GM18502 (cell line): ENCODE measurements at regions not wholly inside any gene's neighbourhood (a gene's known extent, or its start where the extent isn't known, plus 50 kb on each side); places are given as distances from the start of the nearest gene placed in this dataset.
A peak's percentile ranks its signal among the peaks of the same experiment; 100 is the strongest.
"Not testable (repeated sequence)": the region's sequence is repeated elsewhere in the genome, so short reads cannot be mapped to it uniquely, and the experiment has no call there.

Source experiments
- ATAC-seq: cut with Tn5 transposase; IDR thresholded peaks from one replicate; pipeline ENCODE4 v1.9.1; 2021; ENCODE audit warnings: mild to moderate bottlenecking; ENCODE audit not compliant: unreplicated experiment, poor library complexity

DNA sequence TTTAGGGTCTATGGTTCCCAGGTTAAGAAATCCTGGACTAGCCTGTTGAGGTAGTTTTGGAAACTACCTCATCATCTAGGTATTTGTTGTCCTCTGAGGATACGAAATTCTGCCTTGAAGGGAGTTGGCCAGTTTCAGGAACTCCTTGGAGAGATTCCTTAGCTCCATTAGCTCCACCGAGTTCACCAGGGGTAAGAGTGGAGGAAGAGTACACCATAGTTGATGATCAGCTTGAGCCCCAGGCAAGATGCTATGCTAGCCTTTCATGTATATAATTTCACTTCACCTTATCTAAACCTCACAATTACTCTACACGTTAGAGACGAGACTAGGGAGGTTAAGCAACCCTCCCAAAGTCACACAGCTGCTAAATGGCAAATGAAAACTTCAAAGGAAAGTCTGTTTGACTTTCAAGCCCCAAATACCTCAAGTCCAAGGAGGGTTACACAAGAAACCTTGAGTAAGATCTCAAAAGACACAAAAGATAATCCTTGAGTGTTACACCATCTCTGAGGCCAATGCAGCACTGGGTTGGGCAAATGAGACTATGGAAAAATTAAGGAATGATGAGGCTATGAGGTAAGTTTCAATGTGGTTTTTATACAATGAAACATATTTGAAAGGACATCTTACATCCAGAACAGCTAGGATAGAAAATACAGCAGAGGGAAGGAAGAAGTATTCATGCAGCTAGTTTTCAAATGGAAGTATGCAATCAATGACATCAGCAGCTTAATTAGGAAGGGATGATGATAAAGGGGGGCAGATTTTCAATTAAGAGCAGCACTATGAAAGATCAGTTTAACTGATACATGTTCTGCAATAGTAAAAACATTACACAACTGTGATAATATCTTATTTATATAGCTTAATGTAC, 97.2 kb upstream of the KRAS start:
- ATAC-seq, result no peak

DNA sequence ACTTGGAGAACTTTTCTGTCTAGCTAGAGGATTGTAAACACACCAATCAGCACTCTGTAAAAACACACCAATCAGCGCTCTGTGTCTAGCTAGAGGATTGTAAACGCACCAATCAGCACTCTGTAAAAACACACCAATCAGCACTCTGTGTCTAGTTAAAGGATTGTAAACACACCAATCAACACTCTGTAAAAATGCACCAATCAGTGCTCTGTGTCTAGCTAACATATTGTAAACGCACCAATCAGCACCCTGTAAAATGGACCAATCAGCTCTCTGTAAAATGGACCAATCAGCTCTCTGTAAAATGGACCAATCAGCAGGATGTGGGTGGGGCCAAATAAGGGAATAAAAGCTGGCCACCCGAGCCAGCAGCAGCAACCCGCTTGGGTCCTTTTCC, 91.1 kb upstream of the KRAS start:
- not testable (repeated sequence) for ATAC-seq

DNA sequence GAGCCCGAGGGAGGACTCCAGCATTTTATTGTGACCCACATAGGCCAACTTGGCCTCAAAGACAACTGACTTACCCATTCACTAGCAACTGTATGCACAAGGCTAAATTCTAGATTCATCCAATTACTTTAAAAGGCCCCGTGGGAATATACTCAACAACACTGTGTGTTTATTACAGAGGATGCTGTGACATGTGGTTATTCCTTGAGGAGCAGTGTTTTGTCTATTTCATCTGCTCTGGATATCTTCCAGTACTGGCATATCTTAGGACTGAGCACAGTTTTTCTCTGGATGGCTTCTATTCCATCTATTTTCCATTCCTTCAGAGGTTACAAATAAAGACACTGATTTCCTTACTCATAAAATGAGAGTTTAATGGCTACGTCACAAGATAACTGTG, 87.2 kb upstream of the KRAS start:
- no peak for ATAC-seq

DNA sequence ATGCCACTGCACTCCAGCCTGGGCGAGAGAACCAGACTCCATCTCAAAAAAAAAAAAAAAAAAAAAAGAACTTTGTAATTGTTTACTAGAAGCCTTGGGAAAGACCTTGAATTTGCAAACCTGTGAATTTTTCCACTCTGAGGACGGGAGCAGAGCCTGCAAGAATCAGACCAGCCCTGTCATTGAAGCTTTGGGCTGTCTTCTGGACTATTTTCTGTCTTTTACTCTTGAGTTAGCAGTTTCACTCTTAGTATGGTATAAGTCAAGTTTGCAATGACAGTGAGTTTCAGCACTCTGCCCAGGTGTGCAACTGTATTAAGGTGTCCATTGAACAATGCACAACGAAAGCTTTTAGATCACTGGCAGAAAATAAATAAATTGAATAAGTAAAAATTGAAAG, 81.4 kb upstream of the KRAS start:
- peak; percentile 87 for ATAC-seq

- no peak for ATAC-seq
These were observed 77.5 kb upstream of the KRAS start for GRCh38 chr12:25328072-25328712.

GRCh38 chr12:25327321-25327720, 76.6 kb upstream of the KRAS start:
- no peak for ATAC-seq

DNA sequence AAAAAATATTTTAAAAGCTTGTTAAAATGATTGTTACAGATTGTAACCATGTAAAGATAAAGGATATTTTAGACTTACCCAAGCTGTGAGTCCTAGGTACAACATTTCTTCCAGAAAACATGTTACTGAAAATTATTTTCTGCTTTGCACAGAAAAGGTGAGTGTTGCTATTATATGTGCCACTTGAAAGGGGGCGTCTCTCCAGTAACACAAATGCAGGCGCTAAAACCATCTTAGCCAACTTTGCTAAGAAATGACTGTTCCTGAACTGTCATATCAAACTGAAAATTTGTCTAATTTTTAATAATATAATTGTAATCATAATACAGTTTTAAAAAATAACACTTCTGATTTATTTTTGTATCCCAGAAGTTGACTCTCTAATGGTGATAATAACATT, 75.6 kb upstream of the KRAS start:
- no peak for ATAC-seq

GRCh38 chr12:25324861-25325260, 74.1 kb upstream of the KRAS start:
- no peak for ATAC-seq

- ATAC-seq, result no peak
These were observed 72.9 kb upstream of the KRAS start for GRCh38 chr12:25323581-25323982.

DNA sequence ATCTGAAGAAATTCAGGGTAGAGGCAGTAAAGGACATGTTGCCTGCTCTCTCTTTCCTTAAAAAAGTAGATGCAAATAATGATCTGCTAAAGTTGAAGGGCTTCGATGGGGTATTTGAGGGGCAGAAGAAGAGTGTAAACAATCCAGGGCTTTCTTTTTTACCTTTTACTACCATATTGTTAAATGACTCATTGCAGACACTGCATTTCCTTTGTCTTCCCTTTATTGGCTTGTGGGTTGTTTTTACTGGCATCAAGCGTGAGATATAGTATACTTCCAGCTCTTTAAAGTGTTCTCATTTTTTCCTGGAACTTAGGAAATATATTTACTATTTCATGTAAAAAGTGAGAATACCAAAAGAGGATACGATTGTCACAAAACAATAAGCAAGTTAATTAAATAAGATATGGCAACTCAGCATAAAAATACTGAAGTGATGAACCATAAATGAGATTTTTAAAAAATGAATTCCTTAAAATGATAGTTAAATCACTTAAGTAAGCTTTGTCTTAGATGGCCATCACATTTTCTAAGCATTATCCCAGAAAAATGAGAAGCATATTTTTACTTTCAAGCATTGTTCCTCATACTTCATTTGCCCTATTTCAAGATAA, 72.3 kb upstream of the KRAS start:
- no peak for ATAC-seq

DNA sequence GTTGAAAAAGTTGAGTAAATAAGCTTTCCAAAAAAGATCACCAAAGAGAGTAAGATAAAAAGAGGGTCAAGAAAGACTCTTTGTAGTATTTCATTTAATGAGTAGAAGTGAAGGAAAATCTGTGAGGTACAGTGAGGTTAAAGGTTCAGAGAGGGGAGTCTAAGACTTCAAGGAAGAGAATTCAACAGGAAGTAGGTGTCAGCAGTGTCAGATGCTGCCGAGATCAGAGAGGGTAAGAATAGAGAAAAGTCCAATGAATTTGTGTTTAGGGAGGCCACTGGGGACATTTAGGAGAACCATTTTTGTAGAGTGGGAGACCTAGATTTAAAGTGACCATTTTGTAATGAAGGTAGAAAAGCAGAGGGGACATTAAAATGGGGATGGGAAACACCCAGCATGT, 71.6 kb upstream of the KRAS start:
- no peak for ATAC-seq

DNA sequence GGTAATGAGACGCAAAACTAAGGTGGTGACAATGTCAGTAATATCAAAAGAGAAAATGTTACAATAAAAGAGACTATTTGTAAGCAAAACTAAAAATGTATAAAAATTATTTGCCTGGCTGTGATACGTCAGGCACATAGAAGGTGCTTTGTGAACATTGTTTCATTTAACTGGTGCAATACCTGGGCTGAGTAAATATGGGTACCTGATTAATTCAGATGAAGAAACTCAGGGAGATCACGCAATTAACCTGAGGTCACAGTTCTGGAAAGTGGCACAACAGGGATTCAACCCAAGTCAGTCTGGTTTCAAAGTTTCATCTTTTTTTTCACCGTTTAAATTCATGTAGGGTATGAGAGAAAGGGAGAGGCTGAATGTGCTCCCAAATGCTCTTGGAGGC, 71.0 kb upstream of the KRAS start:
- ATAC-seq, result no peak

DNA sequence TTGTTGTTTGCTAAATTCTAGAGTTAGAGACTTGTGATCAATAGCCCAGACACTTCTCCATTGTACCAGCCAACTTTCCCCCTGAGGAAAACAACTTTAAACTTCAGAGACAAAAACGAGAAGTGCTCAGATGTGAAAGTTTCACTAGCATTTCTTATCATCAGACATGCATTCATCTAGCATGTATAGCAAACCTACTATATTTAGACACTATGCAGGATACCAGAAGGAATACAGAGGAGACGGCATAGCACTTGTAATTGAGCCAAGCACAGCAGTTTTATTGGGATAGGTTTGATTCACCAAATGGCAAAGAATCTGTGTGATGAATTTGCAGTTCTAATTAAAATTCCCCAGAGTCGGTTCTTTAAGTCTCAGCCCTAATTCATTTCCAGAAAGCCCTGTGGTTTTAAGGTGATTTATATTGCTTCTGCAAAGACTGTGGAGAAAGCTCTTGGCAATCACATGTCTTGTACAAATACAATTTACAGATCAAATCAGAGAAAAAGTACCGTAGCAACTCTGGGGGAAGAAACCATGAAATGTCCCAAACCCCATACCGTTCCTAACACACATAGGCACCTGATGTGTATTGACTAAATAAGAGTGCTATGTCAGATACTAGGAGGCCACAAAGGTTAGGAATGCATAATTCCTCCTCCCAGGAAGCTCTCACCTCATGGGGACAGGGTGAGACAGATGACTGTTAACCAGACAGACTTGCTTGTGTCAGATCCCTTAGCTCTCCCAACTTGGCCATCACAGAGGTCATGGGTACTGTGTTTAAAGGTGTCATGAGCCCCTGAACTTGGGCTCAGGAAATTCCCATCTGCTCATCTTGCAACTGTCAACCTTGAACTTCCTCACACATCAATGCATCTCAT, 69.6 kb upstream of the KRAS start:
- ATAC-seq, result peak; percentile 79

- ATAC-seq, result peak; percentile 15
These were observed 68.7 kb upstream of the KRAS start for GRCh38 chr12:25319233-25319984.

GRCh38 chr12:25317553-25317952, 66.8 kb upstream of the KRAS start:
- ATAC-seq, result no peak

DNA sequence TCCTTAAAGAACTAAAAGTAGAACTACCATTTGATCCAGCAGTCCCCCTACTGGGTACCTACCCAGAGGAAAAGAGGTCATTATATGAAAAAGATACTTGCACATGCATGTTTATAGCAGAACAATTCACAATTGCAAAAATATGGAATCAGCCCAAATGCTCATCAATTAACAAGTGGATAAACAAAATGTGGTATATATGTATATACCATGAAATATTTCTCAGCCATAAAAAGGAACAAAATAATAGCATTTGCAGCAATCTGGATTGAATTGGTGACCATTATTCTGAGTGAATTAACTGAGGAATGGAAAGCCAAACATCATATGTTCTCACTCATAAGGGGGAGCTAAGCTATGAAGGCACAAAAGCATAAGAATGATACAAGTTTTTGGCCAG, 64.7 kb upstream of the KRAS start:
- no peak for ATAC-seq

DNA sequence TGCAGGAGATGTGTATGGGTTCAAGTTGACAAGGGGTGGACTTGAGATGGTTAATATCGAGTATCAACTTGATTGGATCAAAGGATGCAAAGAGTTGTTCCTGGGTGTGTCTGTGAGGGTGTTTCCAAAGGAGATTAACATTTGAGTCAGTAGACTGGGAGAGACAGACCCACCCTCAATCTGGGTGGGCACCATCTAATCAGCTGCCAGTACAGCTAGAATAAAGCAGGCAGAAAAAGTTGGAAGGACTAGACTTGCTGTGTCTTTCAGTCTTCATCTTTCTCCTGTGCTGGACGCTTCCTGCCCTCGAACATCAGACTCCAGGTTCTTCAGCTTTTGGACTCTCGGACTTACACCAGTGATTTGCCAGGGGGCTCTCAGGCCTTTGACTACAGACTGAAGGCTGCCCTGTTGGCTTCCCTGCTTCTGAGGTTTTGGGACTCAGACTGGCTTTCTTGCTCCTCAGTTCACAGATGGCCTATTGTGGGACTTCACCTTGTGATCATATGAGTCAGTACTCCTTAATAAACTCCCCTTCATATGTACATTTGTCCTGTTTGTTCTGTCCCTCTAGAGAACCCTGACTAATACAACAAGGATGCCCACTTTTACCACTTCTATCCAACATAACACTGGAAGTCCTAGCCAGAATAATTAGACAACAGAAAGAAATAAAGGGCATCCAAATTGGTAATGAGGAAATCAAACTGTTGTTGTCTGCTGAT, 62.7 kb upstream of the KRAS start:
- ATAC-seq, result not testable (repeated sequence)

GRCh38 chr12:25311506-25311905, 60.8 kb upstream of the KRAS start:
- ATAC-seq, result no peak

GRCh38 chr12:25310071-25310470, 59.3 kb upstream of the KRAS start:
- not testable (repeated sequence) for ATAC-seq
